ENCODE measurements at regions not wholly inside any gene's neighbourhood (a gene's known extent, or its start where the extent isn't known, plus 50 kb on each side); places are given as distances from the start of the nearest gene placed in this dataset.

DNA sequence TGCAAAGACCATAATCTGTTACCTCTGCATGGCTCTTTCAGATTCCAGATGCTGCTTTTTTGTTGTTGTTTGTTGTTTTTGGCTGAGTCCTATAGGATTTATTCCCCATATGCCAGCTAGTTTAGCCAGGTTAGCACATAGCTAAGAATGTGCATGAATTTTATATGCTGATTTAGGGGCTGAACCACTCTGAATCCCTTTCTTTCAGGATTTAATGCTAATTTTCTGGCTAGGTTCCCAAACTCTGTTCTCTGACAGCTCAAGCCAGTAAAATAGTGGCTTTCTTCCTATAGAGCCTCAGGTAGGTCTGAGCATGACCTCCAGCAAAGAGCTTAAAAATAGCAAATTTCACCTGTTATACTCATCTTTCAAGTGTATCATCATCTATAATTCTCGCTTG lies 521.4 kb downstream of the CAAP1 start:
- Mint-ChIP-seq H3K27ac (no peak overlapping the region), H3K36me3 (ENCODE audit: low read depth) (no peaks in the 10 kb centered on the region), H3K4me3 (no peak overlapping the region), H3K9me3 (peaks cover 7% of the 10 kb centered on the region), H3K27me3 (ENCODE audit: low read depth) (no peaks in the 10 kb centered on the region), H3K4me1 (ENCODE audit: low read depth) (no peaks in the 10 kb centered on the region)
- DNase-seq = no peak
- CTCF ChIA-PET = interaction anchor here (0.7 kb wide), 1 partner anchor 10 kb away, joined by 4 read pairs; no protein-coding TSS in a partner anchor
- intact Hi-C loops (cut with micrococcal nuclease) = no loop called here

DNA sequence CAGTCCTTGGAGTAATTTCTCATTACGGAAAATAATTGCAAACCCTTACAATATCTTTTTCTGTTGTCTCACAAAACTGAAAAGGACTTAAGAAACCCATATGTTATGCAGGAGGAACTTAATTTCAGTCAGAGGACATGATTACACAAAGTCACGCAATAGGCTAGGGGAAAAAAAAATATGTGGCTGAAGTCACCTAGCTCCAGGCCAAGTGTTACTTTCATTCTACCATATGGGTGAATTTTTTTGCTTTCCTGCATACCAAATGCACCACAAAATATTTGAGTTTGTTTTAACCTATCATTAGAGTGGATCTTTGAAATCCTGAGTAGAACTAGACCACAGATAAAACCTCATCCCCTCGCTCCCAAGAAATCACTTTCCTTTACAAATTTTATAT lies 523.5 kb downstream of the CAAP1 start:
- no peak overlapping the region for H3K4me3 Mint-ChIP-seq
- no peaks in the 10 kb centered on the region for H3K4me1 Mint-ChIP-seq (ENCODE audit: low read depth)
- no peak for DNase-seq
- intact Hi-C loops (cut with micrococcal nuclease) = no loop called here
- H3K27me3 Mint-ChIP-seq (ENCODE audit: low read depth) = no peaks in the 10 kb centered on the region
- H3K9me3 Mint-ChIP-seq = peaks cover 7% of the 10 kb centered on the region
- H3K27ac Mint-ChIP-seq = no peak overlapping the region
- CTCF ChIA-PET = no interaction called here
- H3K36me3 Mint-ChIP-seq (ENCODE audit: low read depth) = no peaks in the 10 kb centered on the region

DNA sequence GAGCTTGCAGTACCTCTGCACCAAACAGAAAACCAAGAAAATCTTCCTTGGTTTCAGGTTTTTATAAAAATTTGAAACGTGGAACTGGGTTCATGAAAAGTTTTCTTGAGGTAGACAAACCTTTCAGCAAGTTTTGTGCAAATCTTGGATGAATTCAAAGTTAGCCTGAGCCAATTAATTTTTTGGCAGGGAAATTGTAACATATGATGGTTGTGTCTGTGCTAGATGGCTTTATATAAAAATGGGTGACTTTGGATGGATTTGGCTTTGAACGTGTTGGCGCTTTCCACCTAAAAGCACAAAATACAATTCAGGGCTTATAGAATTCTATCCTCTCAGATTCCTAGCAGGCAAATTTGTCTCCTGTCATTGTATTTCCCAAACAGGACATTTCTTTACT lies 524.4 kb downstream of the CAAP1 start:
- no peak for DNase-seq
- Mint-ChIP-seq H3K27me3 (ENCODE audit: low read depth) (no peaks in the 10 kb centered on the region), H3K27ac (no peak overlapping the region), H3K36me3 (ENCODE audit: low read depth) (no peaks in the 10 kb centered on the region), H3K4me3 (no peak overlapping the region), H3K9me3 (peaks cover 7% of the 10 kb centered on the region), H3K4me1 (ENCODE audit: low read depth) (no peaks in the 10 kb centered on the region)
- intact Hi-C loops (cut with micrococcal nuclease) = no loop called here
- CTCF ChIA-PET = no interaction called here

DNA sequence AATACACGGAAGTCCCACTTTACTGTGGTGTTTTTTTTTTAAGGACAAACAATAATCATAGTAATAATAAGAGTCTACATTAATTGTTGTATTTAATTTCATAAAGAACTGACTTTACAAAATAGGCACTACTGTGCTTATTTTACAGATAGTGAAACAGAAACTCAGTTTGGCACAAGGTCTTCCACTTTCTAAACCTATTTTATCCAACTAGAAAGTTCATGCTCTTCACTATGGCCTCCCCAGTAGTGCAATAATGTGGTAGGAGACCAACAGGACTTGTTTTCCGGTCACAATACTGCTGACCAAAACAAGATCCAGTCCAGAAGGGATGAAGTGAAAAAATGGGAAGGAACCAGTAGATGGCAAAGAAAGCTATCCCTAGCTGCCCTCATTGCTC lies 531.6 kb downstream of the CAAP1 start:
- Mint-ChIP-seq H3K4me3 (no peak overlapping the region), H3K4me1 (ENCODE audit: low read depth) (no peaks in the 10 kb centered on the region), H3K9me3 (peaks cover 7% of the 10 kb centered on the region), H3K36me3 (ENCODE audit: low read depth) (no peaks in the 10 kb centered on the region), H3K27ac (no peak overlapping the region), H3K27me3 (ENCODE audit: low read depth) (no peaks in the 10 kb centered on the region)
- DNase-seq = no peak
- intact Hi-C loops (cut with micrococcal nuclease) = no loop called here
- CTCF ChIA-PET = no interaction called here

DNA sequence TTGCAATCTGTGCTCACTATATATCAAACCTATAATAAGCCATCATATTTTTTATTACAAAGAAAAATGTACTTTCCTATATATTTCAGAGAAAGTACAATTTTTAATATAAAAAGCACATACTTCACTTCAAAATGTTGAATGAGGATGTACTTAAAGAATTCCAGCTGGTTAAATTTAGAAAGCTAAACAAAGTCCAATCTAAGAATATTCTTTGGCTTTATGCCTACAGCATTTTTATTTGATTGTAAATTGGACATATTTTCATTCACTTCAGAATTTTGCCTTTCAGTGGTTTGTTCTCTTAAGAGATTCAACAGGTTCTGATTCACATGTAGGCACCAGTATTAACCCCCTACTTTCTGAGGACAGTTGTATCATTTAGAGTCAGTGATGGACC lies 533.8 kb downstream of the CAAP1 start:
- CTCF ChIA-PET = no interaction called here
- intact Hi-C loops (cut with micrococcal nuclease) = no loop called here
- H3K27me3 Mint-ChIP-seq (ENCODE audit: low read depth) = no peaks in the 10 kb centered on the region
- no peaks in the 10 kb centered on the region for H3K36me3 Mint-ChIP-seq (ENCODE audit: low read depth)
- H3K4me3 Mint-ChIP-seq = no peak overlapping the region
- no peak overlapping the region for H3K27ac Mint-ChIP-seq
- no peaks in the 10 kb centered on the region for H3K4me1 Mint-ChIP-seq (ENCODE audit: low read depth)
- no peak for DNase-seq
- H3K9me3 Mint-ChIP-seq = peaks cover 7% of the 10 kb centered on the region

DNA sequence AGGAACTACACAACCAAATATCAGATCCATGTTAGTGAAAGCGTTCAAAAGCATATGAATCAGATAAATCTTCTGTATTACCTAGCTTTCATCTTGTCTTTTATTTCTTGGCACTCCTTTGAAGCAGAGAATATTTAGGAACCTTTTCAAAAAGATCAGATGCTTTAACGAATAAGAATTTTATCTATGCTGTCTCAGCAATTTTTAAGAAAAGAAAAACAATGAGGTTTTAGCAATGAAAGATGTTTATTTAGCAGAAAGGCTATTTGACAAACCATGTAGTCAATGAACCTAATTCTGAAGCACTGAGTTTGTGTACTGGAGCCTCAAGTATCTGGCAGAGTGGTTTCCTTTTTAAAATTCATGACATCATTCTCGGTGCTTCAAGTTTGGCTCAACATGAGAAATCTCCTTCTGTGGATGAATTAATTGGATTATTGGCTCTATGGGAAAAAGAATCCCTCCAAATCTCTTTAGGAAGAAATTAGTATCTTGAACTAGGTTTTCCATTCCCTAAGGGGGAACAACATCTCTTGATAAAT lies 534.7 kb downstream of the CAAP1 start:
- H3K27me3 Mint-ChIP-seq (ENCODE audit: low read depth) = no peaks in the 10 kb centered on the region
- intact Hi-C loops (cut with micrococcal nuclease) = no loop called here
- H3K27ac Mint-ChIP-seq = no peak overlapping the region
- no peak overlapping the region for H3K4me3 Mint-ChIP-seq
- H3K4me1 Mint-ChIP-seq (ENCODE audit: low read depth) = no peaks in the 10 kb centered on the region
- peaks cover 10% of the 10 kb centered on the region for H3K9me3 Mint-ChIP-seq
- no peaks in the 10 kb centered on the region for H3K36me3 Mint-ChIP-seq (ENCODE audit: low read depth)
- CTCF ChIA-PET = no interaction called here
- DNase-seq = no peak

DNA sequence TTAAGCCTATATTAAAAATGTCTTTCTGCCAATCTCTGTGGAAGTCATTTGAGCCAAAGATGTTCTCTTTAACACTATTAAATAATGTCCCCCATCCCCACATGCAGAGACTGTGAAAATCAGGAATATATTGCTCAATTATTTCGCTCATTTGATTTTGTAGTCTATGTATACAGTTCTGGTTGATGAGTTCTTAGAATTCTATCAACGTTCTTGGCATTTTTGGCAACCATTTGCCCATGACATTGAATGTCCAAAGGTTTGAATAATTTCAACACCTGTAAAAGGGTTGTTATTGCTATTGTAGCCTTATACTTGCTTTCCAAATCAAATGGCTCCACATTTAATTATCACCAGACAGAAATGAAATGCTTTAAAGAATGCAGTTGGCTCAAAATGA lies 536.1 kb downstream of the CAAP1 start:
- Mint-ChIP-seq H3K27me3 (ENCODE audit: low read depth) (no peaks in the 10 kb centered on the region), H3K4me3 (no peak overlapping the region), H3K9me3 (peaks cover 12% of the 10 kb centered on the region), H3K4me1 (ENCODE audit: low read depth) (no peaks in the 10 kb centered on the region), H3K27ac (no peak overlapping the region), H3K36me3 (ENCODE audit: low read depth) (no peaks in the 10 kb centered on the region)
- intact Hi-C loops (cut with micrococcal nuclease) = no loop called here
- DNase-seq = no peak
- CTCF ChIA-PET = no interaction called here

DNA sequence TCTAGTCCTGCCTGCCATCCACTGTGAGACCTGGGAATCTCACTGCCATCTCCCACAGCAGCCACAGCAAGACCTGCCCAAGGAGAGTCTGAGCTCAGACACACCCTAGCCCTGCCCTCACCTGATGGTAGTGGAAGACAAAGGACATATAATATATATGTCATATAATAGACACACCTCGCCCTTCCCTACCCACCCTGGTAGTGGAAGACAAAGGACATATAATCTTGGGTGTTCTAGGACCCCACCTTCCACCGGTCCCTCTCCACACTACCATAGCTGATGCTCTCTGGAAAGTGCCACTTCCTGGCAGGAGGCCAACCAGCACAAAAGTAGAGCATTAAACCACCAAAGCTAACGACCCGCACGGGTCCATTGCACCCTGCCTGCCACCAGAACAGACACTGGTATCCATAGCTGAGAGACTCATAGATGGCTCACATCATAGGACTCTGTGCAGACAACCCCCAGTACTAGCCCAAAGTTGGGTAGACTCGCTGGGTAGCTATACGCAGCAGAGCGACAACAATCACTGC lies 545.6 kb downstream of the CAAP1 start:
- Mint-ChIP-seq H3K4me1 (ENCODE audit: low read depth) (no peaks in the 10 kb centered on the region), H3K36me3 (ENCODE audit: low read depth) (no peaks in the 10 kb centered on the region), H3K27me3 (ENCODE audit: low read depth) (no peaks in the 10 kb centered on the region), H3K9me3 (no peaks in the 10 kb centered on the region), H3K27ac (no peak overlapping the region), H3K4me3 (no peak overlapping the region)
- DNase-seq = no peak
- CTCF ChIA-PET = no interaction called here
- intact Hi-C loops (cut with micrococcal nuclease) = no loop called here

DNA sequence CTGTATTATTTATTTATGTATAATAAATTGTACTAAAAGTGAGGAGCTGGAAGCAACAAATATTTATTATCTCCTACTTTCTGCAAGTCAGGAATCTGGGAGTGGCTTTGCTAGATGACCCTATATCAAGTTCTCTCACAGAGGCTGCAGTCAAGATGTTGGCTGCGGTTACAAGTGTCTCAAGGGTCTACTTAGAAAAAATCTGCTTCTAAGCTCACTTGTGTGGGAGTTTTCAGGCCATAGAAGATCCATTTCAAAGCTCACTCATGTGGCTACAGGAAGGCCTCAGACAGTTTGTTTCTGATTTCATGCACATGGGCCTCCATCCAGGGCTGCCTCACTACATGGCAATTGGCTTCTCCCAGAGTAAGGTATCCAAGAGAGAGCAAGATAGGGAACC lies 551.1 kb downstream of the CAAP1 start:
- no peaks in the 10 kb centered on the region for H3K9me3 Mint-ChIP-seq
- H3K4me1 Mint-ChIP-seq (ENCODE audit: low read depth) = no peaks in the 10 kb centered on the region
- H3K4me3 Mint-ChIP-seq = no peak overlapping the region
- H3K27ac Mint-ChIP-seq = no peak overlapping the region
- H3K36me3 Mint-ChIP-seq (ENCODE audit: low read depth) = no peaks in the 10 kb centered on the region
- no peaks in the 10 kb centered on the region for H3K27me3 Mint-ChIP-seq (ENCODE audit: low read depth)
- CTCF ChIA-PET = no interaction called here
- no peak for DNase-seq
- intact Hi-C loops (cut with micrococcal nuclease) = no loop called here

DNA sequence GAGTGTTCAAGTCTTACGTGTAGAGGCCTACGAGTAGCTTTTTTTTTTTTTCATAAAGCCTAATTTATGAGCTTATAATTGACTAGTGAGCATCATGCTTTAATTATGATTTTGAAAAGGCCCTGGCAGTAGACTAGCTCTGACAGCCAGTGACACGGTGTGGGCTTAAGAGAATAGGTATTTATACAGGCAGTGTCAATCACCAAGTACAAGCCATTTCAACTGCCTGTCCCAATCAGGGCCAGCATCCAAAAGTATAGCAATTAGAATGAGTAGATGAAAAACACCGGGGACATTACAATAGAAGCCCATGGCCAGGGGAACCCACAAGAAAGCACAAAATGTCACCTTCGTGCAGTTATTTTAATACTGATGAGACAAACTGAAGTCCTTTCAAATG lies 552.8 kb downstream of the CAAP1 start:
- CTCF ChIA-PET = no interaction called here
- Mint-ChIP-seq H3K4me1 (ENCODE audit: low read depth) (no peaks in the 10 kb centered on the region), H3K27me3 (ENCODE audit: low read depth) (no peaks in the 10 kb centered on the region), H3K4me3 (no peak overlapping the region), H3K9me3 (no peaks in the 10 kb centered on the region), H3K27ac (no peak overlapping the region), H3K36me3 (ENCODE audit: low read depth) (no peaks in the 10 kb centered on the region)
- intact Hi-C loops (cut with micrococcal nuclease) = no loop called here
- DNase-seq = no peak

DNA sequence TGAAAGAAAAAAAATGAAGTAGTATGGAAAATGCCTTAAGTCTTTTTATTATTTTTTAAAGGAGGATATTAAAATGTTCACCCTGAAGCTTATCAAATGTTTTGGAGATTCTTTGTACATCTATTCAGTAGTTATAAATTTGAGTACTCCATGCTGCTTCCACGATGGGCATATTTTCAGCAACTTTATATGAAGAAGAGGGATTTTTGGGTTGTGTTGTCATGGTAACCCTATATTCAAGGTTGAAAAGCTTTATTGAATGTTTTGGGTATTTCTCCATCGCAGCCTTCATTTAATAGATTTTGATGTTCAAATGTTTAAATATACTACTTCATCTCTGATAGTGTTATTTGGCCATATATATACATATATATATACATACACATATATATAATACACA lies 557.5 kb downstream of the CAAP1 start:
- CTCF ChIA-PET = no interaction called here
- no peak for DNase-seq
- intact Hi-C loops (cut with micrococcal nuclease) = no loop called here
- no peaks in the 10 kb centered on the region for H3K9me3 Mint-ChIP-seq
- H3K4me3 Mint-ChIP-seq = no peak overlapping the region
- no peaks in the 10 kb centered on the region for H3K4me1 Mint-ChIP-seq (ENCODE audit: low read depth)
- H3K27me3 Mint-ChIP-seq (ENCODE audit: low read depth) = no peaks in the 10 kb centered on the region
- no peak overlapping the region for H3K27ac Mint-ChIP-seq
- H3K36me3 Mint-ChIP-seq (ENCODE audit: low read depth) = no peaks in the 10 kb centered on the region

DNA sequence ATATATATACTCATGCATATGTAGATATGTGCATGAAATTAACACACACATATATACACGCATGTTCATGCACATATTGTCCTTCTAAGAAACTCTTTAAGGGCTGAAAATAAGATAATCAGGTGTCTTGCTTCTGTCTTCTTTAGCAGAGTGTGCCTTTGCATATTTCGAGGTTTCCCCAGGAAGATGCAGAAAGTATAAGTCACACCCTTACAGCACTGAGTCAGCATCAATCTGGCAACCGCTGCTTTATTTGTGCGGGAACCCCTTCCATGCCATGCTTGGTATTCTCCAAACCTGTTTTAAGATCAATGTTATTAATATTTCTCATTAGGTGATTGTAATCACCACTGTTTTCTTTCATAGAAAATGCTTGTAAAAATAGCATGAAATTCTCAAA lies 557.9 kb downstream of the CAAP1 start:
- no peak overlapping the region for H3K4me3 Mint-ChIP-seq

DNA sequence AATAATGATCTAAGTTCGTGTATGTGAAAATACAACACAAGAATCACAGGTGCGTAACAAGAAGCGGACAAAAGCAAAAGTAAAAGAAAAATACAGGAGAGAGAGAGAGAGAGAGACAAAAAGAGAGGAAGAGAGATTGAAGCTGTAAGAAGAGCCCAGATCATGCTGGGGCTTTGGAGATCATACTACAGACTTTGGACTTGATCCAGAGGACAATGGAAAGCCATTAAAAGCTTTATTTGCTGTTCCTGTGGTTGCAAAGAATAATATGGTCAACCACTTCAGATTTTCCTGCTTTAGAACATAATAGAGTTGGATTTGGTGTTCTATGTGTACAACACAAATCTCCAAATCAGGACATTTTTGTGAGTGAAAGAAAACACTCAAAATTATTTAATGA lies 561.4 kb downstream of the CAAP1 start:
- Mint-ChIP-seq H3K36me3 (ENCODE audit: low read depth) (no peaks in the 10 kb centered on the region), H3K27me3 (ENCODE audit: low read depth) (no peaks in the 10 kb centered on the region), H3K4me1 (ENCODE audit: low read depth) (no peaks in the 10 kb centered on the region), H3K9me3 (no peaks in the 10 kb centered on the region), H3K27ac (no peak overlapping the region), H3K4me3 (no peak overlapping the region)
- DNase-seq = no peak
- intact Hi-C loops (cut with micrococcal nuclease) = no loop called here
- CTCF ChIA-PET = no interaction called here

More for the DNA sequence above, 557.9 kb downstream of the CAAP1 start:
- H3K9me3 Mint-ChIP-seq = no peaks in the 10 kb centered on the region
- no peaks in the 10 kb centered on the region for H3K27me3 Mint-ChIP-seq (ENCODE audit: low read depth)
- CTCF ChIA-PET = interaction anchor here (0.8 kb wide), 1 partner anchor 9 kb away, joined by 5 read pairs; no protein-coding TSS in a partner anchor
- no peak overlapping the region for H3K27ac Mint-ChIP-seq
- no peak for DNase-seq
- no peaks in the 10 kb centered on the region for H3K36me3 Mint-ChIP-seq (ENCODE audit: low read depth)
- intact Hi-C loops (cut with micrococcal nuclease) = no loop called here
- no peaks in the 10 kb centered on the region for H3K4me1 Mint-ChIP-seq (ENCODE audit: low read depth)

DNA sequence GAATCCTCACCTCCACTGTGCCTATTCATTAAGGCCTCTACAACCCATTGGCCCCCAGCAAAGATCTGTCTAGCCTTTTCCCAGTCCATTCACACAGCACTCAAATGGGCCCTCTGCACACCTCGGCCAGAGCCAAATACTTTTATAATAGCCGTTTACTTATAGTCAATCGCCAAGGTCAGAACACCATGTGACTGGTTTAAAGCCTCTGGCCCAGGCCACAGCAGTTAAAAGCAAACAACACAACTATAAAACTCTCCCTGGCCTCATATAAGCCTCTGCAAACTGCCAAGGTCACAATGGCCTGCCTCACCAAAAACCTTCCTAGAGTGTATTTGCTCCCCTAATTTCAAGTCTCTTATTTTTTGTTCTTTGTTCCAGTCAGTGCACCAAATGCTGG lies 562.6 kb downstream of the CAAP1 start:
- H3K36me3 Mint-ChIP-seq (ENCODE audit: low read depth) = no peaks in the 10 kb centered on the region
- H3K4me3 Mint-ChIP-seq = no peak overlapping the region
- intact Hi-C loops (cut with micrococcal nuclease) = no loop called here
- DNase-seq = no peak
- H3K9me3 Mint-ChIP-seq = no peaks in the 10 kb centered on the region
- no peak overlapping the region for H3K27ac Mint-ChIP-seq
- CTCF ChIA-PET = no interaction called here
- no peaks in the 10 kb centered on the region for H3K27me3 Mint-ChIP-seq (ENCODE audit: low read depth)
- no peaks in the 10 kb centered on the region for H3K4me1 Mint-ChIP-seq (ENCODE audit: low read depth)

Data from activated naive CD4-positive, alpha-beta T cell treated with anti-CD3 and anti-CD28 coated beads for 36 hours (primary cell).